ENCODE measurements at regions not wholly inside any gene's neighbourhood (a gene's known extent, or its start where the extent isn't known, plus 50 kb on each side); places are given as distances from the start of the nearest gene placed in this dataset.

DNA sequence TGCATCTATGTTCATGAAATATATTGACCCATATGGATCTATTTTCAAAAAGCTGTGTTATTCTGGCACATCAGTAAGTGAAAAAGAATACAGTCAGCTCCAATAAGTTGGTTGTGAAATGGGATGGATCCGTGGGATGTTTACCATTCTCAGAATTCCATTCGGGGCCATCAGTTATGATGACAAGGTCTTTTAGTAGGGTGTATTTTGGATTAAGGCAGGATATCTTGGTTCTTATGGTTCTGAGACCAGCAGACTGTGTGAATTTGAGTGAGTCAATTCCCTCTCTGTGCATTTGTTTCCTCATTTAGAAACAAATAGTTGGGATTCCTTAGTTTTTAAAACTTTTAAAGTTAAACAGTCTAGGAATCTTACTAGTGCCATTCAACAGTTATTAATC is 287.4 kb downstream of the CD109 start:
- TF ChIP-seq CTCF (IDR thresholded peaks at IDR 0.05) (no peak), POLR2A (IDR thresholded peaks at IDR 0.05) (no peak), POLR2AphosphoS5 (IDR thresholded peaks at IDR 0.05) (no peak), EP300 (IDR thresholded peaks at IDR 0.05) (no peak)

Measured in stomach (tissue), 4 donors.